ENCODE measurements at regions not wholly inside any gene's neighbourhood (a gene's known extent, or its start where the extent isn't known, plus 50 kb on each side); places are given as distances from the start of the nearest gene placed in this dataset.

DNA sequence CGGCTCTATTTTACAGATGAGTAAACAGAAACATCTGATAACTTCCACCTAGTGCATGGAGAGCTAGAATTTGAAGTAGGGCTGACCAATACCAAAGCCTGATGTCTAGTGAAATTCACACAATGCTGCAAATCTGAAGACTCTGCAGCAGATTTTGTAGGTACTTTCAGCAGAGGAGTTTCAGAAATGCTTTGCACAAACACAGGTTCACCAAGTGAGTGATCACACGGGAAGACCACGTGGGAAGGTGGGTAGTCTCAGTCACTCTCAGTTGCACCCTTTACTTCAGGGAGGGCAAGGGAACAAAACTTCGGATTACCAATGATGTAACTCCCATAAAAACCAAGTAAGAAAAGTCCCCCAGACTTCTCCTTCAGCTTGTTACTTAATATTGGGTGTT, 63.3 kb upstream of the DAAM1 start:
- TF ChIP-seq, protein P1, sequence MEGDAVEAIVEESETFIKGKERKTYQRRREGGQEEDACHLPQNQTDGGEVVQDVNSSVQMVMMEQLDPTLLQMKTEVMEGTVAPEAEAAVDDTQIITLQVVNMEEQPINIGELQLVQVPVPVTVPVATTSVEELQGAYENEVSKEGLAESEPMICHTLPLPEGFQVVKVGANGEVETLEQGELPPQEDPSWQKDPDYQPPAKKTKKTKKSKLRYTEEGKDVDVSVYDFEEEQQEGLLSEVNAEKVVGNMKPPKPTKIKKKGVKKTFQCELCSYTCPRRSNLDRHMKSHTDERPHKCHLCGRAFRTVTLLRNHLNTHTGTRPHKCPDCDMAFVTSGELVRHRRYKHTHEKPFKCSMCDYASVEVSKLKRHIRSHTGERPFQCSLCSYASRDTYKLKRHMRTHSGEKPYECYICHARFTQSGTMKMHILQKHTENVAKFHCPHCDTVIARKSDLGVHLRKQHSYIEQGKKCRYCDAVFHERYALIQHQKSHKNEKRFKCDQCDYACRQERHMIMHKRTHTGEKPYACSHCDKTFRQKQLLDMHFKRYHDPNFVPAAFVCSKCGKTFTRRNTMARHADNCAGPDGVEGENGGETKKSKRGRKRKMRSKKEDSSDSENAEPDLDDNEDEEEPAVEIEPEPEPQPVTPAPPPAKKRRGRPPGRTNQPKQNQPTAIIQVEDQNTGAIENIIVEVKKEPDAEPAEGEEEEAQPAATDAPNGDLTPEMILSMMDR (IDR thresholded peaks at IDR 0.05; ENCODE audit: control extremely low read depth in 1 of 3, insufficient read depth in 1 of 3, low read depth in 1 of 3, low read length in 3 of 3): no peak
- TF ChIP-seq POU5F1 (IDR thresholded peaks at IDR 0.05; ENCODE audit: low read depth, low read length) (no peak), RAD21 (IDR thresholded peaks at IDR 0.05 in 1 of 2, conservative IDR thresholded peaks at IDR 0.05 in 1 of 2; ENCODE audit: low read depth in 2 of 2, low read length in 2 of 2) (no peak), CHD2 (IDR thresholded peaks at IDR 0.05; ENCODE audit: low read length) (no peak), JUN (IDR thresholded peaks at IDR 0.05; ENCODE audit: low read depth, low read length) (no peak), BACH1 (IDR thresholded peaks at IDR 0.05; ENCODE audit: low read length) (no peak), TAF1 (IDR thresholded peaks at IDR 0.05; ENCODE audit: low read depth, low read length) (no peak), TCF12 (IDR thresholded peaks at IDR 0.05; ENCODE audit: low read depth, low read length) (no peak)
